Left lung (tissue), 4 donors: ENCODE measurements at regions not wholly inside any gene's neighbourhood (a gene's known extent, or its start where the extent isn't known, plus 50 kb on each side); places are given as distances from the start of the nearest gene placed in this dataset.

Experiments
- ATAC-seq: fragments of 200-7000 bp; cut with Tn5 transposase; one replicate; pipeline ENCODE4 v1.9.1; 2020; ENCODE audit warnings: moderate library complexity
- DNase-seq, 4 donors: peaks; one replicate each; pipeline ENCODE4 v3.0.0-alpha.2; 2013 to 2020
- H3K27ac ChIP-seq, 2 donors: fragments of 200-600 bp; sonication (generic) in 1 of 2; one replicate each; pipeline versions ENCODE4 v1.5.0 to v1.8.0; 2020 to 2021
- H3K27me3 ChIP-seq, 2 donors: fragments of 200-600 bp; sonication (generic) in 1 of 2; one replicate each; pipeline versions ENCODE4 v1.5.0 to v1.8.0; 2020 to 2021
- H3K36me3 ChIP-seq, 2 donors: fragments of 200-600 bp; sonication (generic) in 1 of 2; one replicate each; pipeline versions ENCODE4 v1.5.0 to v1.8.0; 2020 to 2021
- H3K4me1 ChIP-seq, 2 donors: fragments of 200-600 bp; one replicate each; pipeline ENCODE4 v1.8.0; 2021
- H3K4me3 ChIP-seq, 2 donors: fragments of 200-600 bp; sonication (generic) in 1 of 2; one replicate each; pipeline versions ENCODE4 v1.5.0 to v1.8.0; 2020 to 2021; ENCODE audit warnings: mild to moderate bottlenecking in 1 of 2
- H3K9me3 ChIP-seq, 2 donors: fragments of 200-600 bp; sonication (generic) in 1 of 2; one replicate each; pipeline versions ENCODE4 v1.5.0 to v1.8.0; 2020 to 2021
- intact Hi-C, 2 donors: fragments of 100-400 bp; cut with DNase I; formaldehyde crosslinking; loops; one replicate each; pipeline versions ENCODE4 v1.11.2 to v1.14.2; 2022
- TF ChIP-seq, protein P1 (sequence below), 2 donors: fragments of 200-600 bp; sonication (generic) in 1 of 2; IDR thresholded peaks; one replicate each; pipeline versions ENCODE4 v1.5.0 to v1.8.0; 2021; ENCODE audit warnings: antibody characterized with exemption in 2 of 2
- donor health status: DM: no; HTN: yes; CAD: no.
- donor health status: DM: no; HTN: no; CAD: no.

DNA sequence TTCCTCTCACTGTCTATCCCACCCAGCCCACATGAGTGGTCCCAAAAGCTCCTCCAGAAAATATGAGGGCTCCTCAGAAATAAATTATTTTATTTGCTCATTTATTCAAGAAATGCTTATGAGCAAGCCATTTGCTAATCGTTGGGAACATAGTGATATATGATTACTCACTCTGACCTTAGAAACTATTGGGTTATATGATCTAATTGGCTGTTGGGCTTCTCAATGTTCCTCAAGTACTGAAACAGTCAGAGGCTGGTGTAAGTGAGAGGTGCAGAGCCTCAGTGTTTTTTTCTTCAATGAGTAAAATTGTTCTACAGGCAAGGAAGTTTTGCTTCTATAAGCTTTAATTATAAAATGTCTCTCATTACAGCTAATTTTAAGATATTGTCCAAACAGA, 893.8 kb upstream of the INTU start:
- no peak for DNase-seq
- H3K27ac ChIP-seq: no peak overlapping the region
- H3K4me1 ChIP-seq: no peaks in the 10 kb centered on the region
- no peak overlapping the region for H3K4me3 ChIP-seq
- ATAC-seq: peak; percentile 18
- H3K27me3 ChIP-seq: no peaks in the 10 kb centered on the region
- TF ChIP-seq, protein P1, sequence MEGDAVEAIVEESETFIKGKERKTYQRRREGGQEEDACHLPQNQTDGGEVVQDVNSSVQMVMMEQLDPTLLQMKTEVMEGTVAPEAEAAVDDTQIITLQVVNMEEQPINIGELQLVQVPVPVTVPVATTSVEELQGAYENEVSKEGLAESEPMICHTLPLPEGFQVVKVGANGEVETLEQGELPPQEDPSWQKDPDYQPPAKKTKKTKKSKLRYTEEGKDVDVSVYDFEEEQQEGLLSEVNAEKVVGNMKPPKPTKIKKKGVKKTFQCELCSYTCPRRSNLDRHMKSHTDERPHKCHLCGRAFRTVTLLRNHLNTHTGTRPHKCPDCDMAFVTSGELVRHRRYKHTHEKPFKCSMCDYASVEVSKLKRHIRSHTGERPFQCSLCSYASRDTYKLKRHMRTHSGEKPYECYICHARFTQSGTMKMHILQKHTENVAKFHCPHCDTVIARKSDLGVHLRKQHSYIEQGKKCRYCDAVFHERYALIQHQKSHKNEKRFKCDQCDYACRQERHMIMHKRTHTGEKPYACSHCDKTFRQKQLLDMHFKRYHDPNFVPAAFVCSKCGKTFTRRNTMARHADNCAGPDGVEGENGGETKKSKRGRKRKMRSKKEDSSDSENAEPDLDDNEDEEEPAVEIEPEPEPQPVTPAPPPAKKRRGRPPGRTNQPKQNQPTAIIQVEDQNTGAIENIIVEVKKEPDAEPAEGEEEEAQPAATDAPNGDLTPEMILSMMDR (IDR thresholded peaks at IDR 0.05): no peak
- no peaks in the 10 kb centered on the region for H3K9me3 ChIP-seq
- intact Hi-C loops: no loop called here
- no peaks in the 10 kb centered on the region for H3K36me3 ChIP-seq

DNA sequence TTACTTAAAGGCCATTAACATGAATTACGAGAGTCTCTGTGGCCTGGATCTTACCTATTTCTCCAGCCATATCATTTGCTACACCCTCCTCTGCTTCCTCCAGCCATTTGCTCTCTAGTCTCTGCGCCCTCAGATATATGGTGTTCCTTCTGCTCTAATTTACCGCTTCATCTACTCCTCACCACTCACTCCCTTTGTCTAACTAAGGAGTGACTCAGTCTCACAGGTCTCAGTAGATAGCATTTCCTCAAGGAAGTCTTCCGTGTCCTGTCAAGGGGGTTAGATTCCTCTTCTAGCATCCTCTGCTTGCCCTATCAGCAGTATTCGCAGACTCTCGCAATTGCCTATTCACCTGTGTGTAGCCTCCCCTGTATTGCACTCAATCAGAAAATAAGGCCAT, 892.1 kb upstream of the INTU start:
- Histone ChIP-seq H3K27me3 (no peaks in the 10 kb centered on the region), H3K4me3 (no peak overlapping the region), H3K36me3 (no peaks in the 10 kb centered on the region), H3K4me1 (no peaks in the 10 kb centered on the region), H3K9me3 (peaks cover 0 to 14% of the 10 kb centered on the region in 2 donors), H3K27ac (no peak overlapping the region)
- TF ChIP-seq, protein P1 (IDR thresholded peaks at IDR 0.05): no peak
- no peak for DNase-seq
- intact Hi-C loops: no loop called here
- ATAC-seq: no peak

DNA sequence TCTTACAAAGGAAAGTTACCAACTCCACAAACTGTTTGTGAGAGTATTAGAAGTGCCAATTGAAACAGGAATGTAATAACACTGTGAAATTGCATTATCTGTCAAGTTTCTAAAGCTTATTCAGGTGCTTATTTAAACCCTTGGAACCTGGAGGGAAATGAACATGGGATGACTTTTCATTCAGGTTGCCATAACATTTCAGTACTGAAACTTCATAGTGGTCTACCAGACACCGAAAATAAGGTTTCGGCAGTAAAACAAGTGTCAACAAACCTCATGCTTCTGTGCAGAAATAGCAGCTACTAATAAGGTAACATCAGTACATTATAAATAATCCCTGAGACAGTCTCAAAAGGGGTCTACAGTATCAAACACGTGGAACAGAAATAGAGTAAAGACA, 890.7 kb upstream of the INTU start:
- TF ChIP-seq, protein P1 (IDR thresholded peaks at IDR 0.05): no peak
- intact Hi-C loops: no loop called here
- Histone ChIP-seq H3K27ac (no peak overlapping the region), H3K9me3 (peaks cover 0 to 20% of the 10 kb centered on the region in 2 donors), H3K36me3 (no peaks in the 10 kb centered on the region), H3K4me1 (no peaks in the 10 kb centered on the region), H3K4me3 (no peak overlapping the region), H3K27me3 (no peaks in the 10 kb centered on the region)
- ATAC-seq (no peak), DNase-seq (no peak)

DNA sequence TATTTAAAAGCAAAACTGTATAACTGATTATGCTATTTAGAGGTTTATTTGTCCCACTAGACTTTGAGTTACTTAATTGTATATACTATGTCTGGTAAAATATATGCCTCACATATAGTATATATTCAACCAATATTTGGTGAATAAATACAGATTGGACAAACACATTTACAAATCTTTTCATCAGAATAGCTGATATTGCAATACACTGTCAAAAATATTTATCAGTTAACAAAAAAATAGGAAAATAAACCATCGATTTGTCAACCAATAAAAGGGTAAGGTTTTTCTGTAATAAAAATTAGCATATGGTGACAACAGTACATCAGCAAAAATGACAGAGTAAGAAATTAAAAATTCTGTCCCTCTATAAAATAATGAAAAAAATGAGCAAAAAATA, 889.9 kb upstream of the INTU start:
- Histone ChIP-seq H3K4me3 (no peak overlapping the region), H3K27me3 (no peaks in the 10 kb centered on the region), H3K27ac (no peak overlapping the region), H3K9me3 (peaks cover 0 to 20% of the 10 kb centered on the region in 2 donors), H3K36me3 (no peaks in the 10 kb centered on the region), H3K4me1 (no peaks in the 10 kb centered on the region)
- TF ChIP-seq, protein P1 (IDR thresholded peaks at IDR 0.05): no peak
- DNase-seq (no peak), ATAC-seq (no peak)
- intact Hi-C loops: no loop called here

DNA sequence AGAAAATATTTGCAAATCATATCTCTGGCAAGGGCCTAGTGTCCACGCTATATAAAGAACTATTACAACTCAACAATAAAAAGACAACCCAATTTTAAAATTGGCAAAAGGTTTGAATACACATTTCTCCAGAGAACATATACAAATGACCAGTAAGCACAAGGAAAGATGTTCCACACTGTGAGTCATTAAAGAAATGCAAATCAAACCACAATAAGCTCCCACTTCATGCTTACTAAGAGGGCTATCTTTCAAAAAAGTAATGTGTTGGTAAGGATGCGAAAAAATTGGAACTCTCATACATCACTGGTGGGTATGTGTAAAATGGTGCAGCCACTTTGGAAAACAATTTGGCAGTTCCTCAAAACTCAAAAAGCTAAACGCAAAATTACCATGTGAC, 884.0 kb upstream of the INTU start:
- Histone ChIP-seq H3K4me3 (no peak overlapping the region), H3K4me1 (no peaks in the 10 kb centered on the region), H3K9me3 (peaks cover 0 to 20% of the 10 kb centered on the region in 2 donors), H3K27me3 (no peaks in the 10 kb centered on the region), H3K27ac (no peak overlapping the region), H3K36me3 (no peaks in the 10 kb centered on the region)
- intact Hi-C loops: no loop called here
- TF ChIP-seq, protein P1 (IDR thresholded peaks at IDR 0.05): no peak
- DNase-seq (no peak), ATAC-seq (no peak)
